HL-60 (cell line): ENCODE measurements at regions not wholly inside any gene's neighbourhood (a gene's known extent, or its start where the extent isn't known, plus 50 kb on each side); places are given as distances from the start of the nearest gene placed in this dataset.

Experiments
- DNase-seq, 2 experiments: peaks; one replicate each; pipeline ENCODE4 v3.0.0-alpha.2; 2010 to 2020; ENCODE audit warnings: low read depth in 1 of 2, low spot score in 1 of 2
- H3K27ac ChIP-seq: fragments of 250-450 bp; sonication (Bioruptor Pico); replicated peaks from 2 replicates; pipeline ENCODE4 v1.5.1; 2020; ENCODE audit warnings: mild to moderate bottlenecking, moderate library complexity
- H3K27me3 ChIP-seq: fragments of 250-450 bp; sonication (Bioruptor Pico); 2 replicates; pipeline ENCODE4 v1.5.1; 2021; ENCODE audit warnings: mild to moderate bottlenecking, moderate library complexity; ENCODE audit not compliant: insufficient read depth, poor library complexity, severe bottlenecking
- H3K4me3 ChIP-seq: replicated peaks from 2 replicates; pipeline ENCODE4 v1.5.1; 2011; ENCODE audit warnings: mild to moderate bottlenecking, control low read depth, low read length; ENCODE audit not compliant: insufficient read depth
- GABPA ChIP-seq: IDR thresholded peaks from 2 replicates; pipeline ENCODE4 v1.6.1; 2012; ENCODE audit warnings: low read depth
- POLR2AphosphoS5 ChIP-seq: IDR thresholded peaks from 2 replicates; pipeline ENCODE4 v1.6.1; 2012; ENCODE audit warnings: low read depth
- SPI1 ChIP-seq: IDR thresholded peaks from 2 replicates; pipeline ENCODE4 v1.6.1; 2012; ENCODE audit warnings: low read depth, mild to moderate bottlenecking, borderline replicate concordance
- TF ChIP-seq, protein P1 (sequence below): IDR thresholded peaks from 2 replicates; pipeline ENCODE4 v1.6.1; 2012; ENCODE audit warnings: low read depth; ENCODE audit not compliant: insufficient replicate concordance
- TF ChIP-seq, protein P2 (sequence below): IDR thresholded peaks from one replicate; pipeline ENCODE4 v1.5.1; 2011; ENCODE audit warnings: low read length, control low read depth, inconsistent platforms; ENCODE audit not compliant: insufficient read depth

- Histone ChIP-seq H3K27ac (no peak overlapping the region), H3K4me3 (no peak overlapping the region), H3K27me3 (no peaks in the 10 kb centered on the region)
- no peak for DNase-seq
- TF ChIP-seq POLR2AphosphoS5 (no peak), SPI1 (no peak), GABPA (no peak)
- TF ChIP-seq, protein P1, sequence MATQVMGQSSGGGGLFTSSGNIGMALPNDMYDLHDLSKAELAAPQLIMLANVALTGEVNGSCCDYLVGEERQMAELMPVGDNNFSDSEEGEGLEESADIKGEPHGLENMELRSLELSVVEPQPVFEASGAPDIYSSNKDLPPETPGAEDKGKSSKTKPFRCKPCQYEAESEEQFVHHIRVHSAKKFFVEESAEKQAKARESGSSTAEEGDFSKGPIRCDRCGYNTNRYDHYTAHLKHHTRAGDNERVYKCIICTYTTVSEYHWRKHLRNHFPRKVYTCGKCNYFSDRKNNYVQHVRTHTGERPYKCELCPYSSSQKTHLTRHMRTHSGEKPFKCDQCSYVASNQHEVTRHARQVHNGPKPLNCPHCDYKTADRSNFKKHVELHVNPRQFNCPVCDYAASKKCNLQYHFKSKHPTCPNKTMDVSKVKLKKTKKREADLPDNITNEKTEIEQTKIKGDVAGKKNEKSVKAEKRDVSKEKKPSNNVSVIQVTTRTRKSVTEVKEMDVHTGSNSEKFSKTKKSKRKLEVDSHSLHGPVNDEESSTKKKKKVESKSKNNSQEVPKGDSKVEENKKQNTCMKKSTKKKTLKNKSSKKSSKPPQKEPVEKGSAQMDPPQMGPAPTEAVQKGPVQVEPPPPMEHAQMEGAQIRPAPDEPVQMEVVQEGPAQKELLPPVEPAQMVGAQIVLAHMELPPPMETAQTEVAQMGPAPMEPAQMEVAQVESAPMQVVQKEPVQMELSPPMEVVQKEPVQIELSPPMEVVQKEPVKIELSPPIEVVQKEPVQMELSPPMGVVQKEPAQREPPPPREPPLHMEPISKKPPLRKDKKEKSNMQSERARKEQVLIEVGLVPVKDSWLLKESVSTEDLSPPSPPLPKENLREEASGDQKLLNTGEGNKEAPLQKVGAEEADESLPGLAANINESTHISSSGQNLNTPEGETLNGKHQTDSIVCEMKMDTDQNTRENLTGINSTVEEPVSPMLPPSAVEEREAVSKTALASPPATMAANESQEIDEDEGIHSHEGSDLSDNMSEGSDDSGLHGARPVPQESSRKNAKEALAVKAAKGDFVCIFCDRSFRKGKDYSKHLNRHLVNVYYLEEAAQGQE: no peak
- TF ChIP-seq, protein P2, sequence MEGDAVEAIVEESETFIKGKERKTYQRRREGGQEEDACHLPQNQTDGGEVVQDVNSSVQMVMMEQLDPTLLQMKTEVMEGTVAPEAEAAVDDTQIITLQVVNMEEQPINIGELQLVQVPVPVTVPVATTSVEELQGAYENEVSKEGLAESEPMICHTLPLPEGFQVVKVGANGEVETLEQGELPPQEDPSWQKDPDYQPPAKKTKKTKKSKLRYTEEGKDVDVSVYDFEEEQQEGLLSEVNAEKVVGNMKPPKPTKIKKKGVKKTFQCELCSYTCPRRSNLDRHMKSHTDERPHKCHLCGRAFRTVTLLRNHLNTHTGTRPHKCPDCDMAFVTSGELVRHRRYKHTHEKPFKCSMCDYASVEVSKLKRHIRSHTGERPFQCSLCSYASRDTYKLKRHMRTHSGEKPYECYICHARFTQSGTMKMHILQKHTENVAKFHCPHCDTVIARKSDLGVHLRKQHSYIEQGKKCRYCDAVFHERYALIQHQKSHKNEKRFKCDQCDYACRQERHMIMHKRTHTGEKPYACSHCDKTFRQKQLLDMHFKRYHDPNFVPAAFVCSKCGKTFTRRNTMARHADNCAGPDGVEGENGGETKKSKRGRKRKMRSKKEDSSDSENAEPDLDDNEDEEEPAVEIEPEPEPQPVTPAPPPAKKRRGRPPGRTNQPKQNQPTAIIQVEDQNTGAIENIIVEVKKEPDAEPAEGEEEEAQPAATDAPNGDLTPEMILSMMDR: no peak
These were observed 491.5 kb downstream of the OLFM4 start for GRCh38 chr13:53520132-53520531.

GRCh38 chr13:53522034-53522433 is 493.4 kb downstream of the OLFM4 start:
- no peaks in the 10 kb centered on the region for H3K27me3 ChIP-seq
- no peak overlapping the region for H3K27ac ChIP-seq
- TF ChIP-seq, protein P1: no peak
- TF ChIP-seq SPI1 (no peak), GABPA (no peak), POLR2AphosphoS5 (no peak)
- TF ChIP-seq, protein P2: no peak
- no peak overlapping the region for H3K4me3 ChIP-seq
- no peak for DNase-seq

DNA sequence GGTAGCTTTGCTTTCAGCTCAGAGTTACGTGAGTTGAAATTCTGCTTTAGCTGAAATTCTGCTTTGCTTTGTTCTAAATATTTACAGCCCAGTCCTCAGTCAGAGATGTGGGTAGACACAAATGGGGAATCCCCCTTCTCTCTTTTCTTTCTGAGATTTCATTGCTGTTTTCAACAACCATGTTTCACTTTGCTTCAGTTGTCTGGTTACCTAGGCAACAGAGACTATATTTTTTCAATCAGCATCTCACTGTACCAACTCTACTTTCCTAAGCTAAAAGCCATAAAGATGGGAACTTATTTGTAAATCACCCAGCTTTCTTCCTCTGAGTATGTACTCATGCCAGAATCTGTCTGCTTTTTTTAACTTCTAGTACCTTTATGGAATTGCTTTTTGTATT is 509.0 kb downstream of the OLFM4 start:
- DNase-seq: no peak
- TF ChIP-seq GABPA (no peak), SPI1 (no peak), POLR2AphosphoS5 (no peak)
- TF ChIP-seq, protein P2: no peak
- TF ChIP-seq, protein P1: no peak
- no peak overlapping the region for H3K4me3 ChIP-seq
- no peak overlapping the region for H3K27ac ChIP-seq
- no peaks in the 10 kb centered on the region for H3K27me3 ChIP-seq
